ENCODE measurements at regions not wholly inside any gene's neighbourhood (a gene's known extent, or its start where the extent isn't known, plus 50 kb on each side); places are given as distances from the start of the nearest gene placed in this dataset.
"Not testable (repeated sequence)": the region's sequence is repeated elsewhere in the genome, so short reads cannot be mapped to it uniquely, and the experiment has no call there.

DNA sequence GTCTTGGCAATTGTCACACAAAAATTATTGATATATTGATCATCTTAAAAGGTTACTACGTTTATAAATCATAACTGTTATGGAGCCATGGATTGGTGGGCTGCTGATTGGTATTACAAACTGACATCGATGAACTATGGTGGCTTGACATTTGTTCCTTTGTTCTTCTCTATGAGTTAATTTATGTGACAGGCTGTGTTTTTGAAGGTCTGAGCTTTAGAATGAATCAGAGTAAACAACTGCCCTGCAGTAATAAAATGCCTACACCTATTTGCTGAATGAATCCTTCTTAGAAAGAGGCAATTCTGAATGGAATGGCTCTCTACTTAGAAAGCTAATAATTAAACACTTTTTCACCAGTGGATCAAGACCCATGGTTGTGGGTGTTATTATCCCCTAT, 506.3 kb upstream of the SPTLC3 start:
- Histone ChIP-seq H3K4me1 (ENCODE audit: control insufficient read depth in 1 of 2, insufficient read depth in 2 of 2, low read length in 2 of 2) (no peaks in the 10 kb centered on the region), H3K36me3 (ENCODE audit: control insufficient read depth in 1 of 2, insufficient read depth in 2 of 2, low read length in 2 of 2) (no peaks in the 10 kb centered on the region), H3K27me3 (ENCODE audit: low read depth, low read length) (no peaks in the 10 kb centered on the region), H3K4me3 (ENCODE audit: low read depth in 1 of 2, low read length in 2 of 2) (no peak overlapping the region), H3K9me3 (ENCODE audit: control insufficient read depth in 1 of 2, low read length in 2 of 2) (no peaks in the 10 kb centered on the region), H3K27ac (ENCODE audit: low read length) (no peak overlapping the region)

DNA sequence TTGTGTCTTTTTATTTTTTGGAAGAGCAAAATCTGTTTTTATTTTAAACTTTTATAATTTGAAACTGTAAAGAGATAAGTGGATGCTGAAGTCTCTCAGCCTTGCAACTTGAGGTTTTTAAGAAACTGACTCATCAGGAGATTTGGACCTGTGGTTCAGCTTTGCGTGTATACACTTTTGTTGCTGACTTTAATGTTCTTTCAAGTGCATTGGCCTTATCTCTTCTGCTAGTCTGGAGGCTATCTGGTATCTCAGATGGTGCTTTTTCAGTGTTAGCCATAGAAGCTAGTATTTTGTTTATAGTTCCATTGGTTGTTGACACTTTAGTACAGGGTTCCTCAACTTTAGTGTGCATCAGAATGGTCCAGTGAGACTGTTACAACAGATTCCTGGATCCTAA, 504.0 kb upstream of the SPTLC3 start:
- no peaks in the 10 kb centered on the region for H3K9me3 ChIP-seq (ENCODE audit: control insufficient read depth in 1 of 2, low read length in 2 of 2)
- H3K27me3 ChIP-seq (ENCODE audit: low read depth, low read length): no peaks in the 10 kb centered on the region

DNA sequence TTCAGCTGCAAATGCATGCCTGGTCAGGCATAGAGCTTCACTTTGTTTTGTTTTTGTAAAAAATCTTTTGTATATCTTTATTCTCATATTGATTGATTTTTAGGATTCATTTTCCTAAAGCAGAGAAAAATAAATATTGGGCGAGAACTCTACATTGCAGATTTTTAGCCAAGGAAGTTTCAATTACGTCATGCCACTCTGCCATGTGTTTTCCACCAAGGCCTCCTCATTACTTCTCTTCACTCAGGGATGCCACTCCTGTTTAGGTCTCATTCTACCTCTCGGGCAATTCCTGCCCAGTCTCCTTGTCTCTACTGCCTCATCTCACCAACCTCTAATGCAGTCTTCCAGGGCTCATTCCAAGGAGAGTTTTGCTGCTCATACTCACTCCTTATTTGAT, 497.3 kb upstream of the SPTLC3 start:
- no peaks in the 10 kb centered on the region for H3K36me3 ChIP-seq (ENCODE audit: control insufficient read depth in 1 of 2, insufficient read depth in 2 of 2, low read length in 2 of 2)
- no peaks in the 10 kb centered on the region for H3K9me3 ChIP-seq (ENCODE audit: control insufficient read depth in 1 of 2, low read length in 2 of 2)
- no peak overlapping the region for H3K27ac ChIP-seq (ENCODE audit: low read length)
- H3K27me3 ChIP-seq (ENCODE audit: low read depth, low read length): no peaks in the 10 kb centered on the region
- H3K4me1 ChIP-seq (ENCODE audit: control insufficient read depth in 1 of 2, insufficient read depth in 2 of 2, low read length in 2 of 2): no peaks in the 10 kb centered on the region
- no peak overlapping the region for H3K4me3 ChIP-seq (ENCODE audit: low read depth in 1 of 2, low read length in 2 of 2)

More for the DNA sequence above, 504.0 kb upstream of the SPTLC3 start:
- no peak overlapping the region for H3K4me3 ChIP-seq (ENCODE audit: low read depth in 1 of 2, low read length in 2 of 2)
- H3K4me1 ChIP-seq (ENCODE audit: control insufficient read depth in 1 of 2, insufficient read depth in 2 of 2, low read length in 2 of 2): no peaks in the 10 kb centered on the region
- no peak overlapping the region for H3K27ac ChIP-seq (ENCODE audit: low read length)
- no peaks in the 10 kb centered on the region for H3K36me3 ChIP-seq (ENCODE audit: control insufficient read depth in 1 of 2, insufficient read depth in 2 of 2, low read length in 2 of 2)

DNA sequence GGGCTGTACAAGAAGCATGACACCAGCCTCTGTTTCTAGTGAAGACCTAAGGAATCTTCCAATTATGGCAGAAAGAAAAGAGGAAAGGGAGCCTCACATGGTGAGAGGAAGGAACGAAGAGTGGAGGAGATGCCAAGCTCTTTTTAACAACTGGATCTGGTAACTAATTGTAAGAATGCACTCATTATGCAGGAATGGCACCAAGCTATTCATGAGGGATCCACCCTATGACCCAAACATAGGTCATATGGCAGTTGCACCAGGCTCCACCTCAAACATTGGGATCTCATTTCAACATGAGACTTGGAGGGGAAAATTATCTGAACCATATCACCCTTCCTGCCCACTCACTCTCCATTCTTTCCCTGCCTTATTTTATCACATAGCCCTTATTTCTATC, 496.0 kb upstream of the SPTLC3 start:
- H3K27me3 ChIP-seq (ENCODE audit: low read depth, low read length): no peaks in the 10 kb centered on the region
- H3K4me1 ChIP-seq (ENCODE audit: control insufficient read depth in 1 of 2, insufficient read depth in 2 of 2, low read length in 2 of 2): no peaks in the 10 kb centered on the region
- no peaks in the 10 kb centered on the region for H3K36me3 ChIP-seq (ENCODE audit: control insufficient read depth in 1 of 2, insufficient read depth in 2 of 2, low read length in 2 of 2)
- no peak overlapping the region for H3K27ac ChIP-seq (ENCODE audit: low read length)
- no peak overlapping the region for H3K4me3 ChIP-seq (ENCODE audit: low read depth in 1 of 2, low read length in 2 of 2)
- no peaks in the 10 kb centered on the region for H3K9me3 ChIP-seq (ENCODE audit: control insufficient read depth in 1 of 2, low read length in 2 of 2)

DNA sequence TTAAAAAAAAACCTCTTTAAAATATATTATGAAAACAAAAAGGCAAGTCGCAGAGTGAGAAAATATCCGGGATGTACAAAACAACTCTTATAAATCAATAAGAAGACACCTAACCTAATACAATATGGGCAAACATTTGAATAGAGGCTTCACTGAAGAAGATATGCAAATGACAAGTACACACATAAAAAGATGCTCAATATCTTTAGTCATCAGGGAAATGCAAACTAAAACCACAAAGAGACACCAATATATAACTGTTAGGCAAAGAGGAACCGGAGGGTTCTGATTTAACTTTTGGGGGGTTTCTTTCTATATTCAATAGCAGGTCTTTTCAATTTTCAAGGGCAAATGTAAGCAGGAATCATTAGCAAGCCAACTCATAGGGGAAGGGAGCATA, 480.7 kb upstream of the SPTLC3 start:
- Histone ChIP-seq H3K27ac (ENCODE audit: low read length) (no peak overlapping the region), H3K4me1 (ENCODE audit: control insufficient read depth in 1 of 2, insufficient read depth in 2 of 2, low read length in 2 of 2) (no peaks in the 10 kb centered on the region), H3K4me3 (ENCODE audit: low read depth in 1 of 2, low read length in 2 of 2) (no peak overlapping the region), H3K36me3 (ENCODE audit: control insufficient read depth in 1 of 2, insufficient read depth in 2 of 2, low read length in 2 of 2) (no peaks in the 10 kb centered on the region), H3K27me3 (ENCODE audit: low read depth, low read length) (no peaks in the 10 kb centered on the region), H3K9me3 (ENCODE audit: control insufficient read depth in 1 of 2, low read length in 2 of 2) (no peaks in the 10 kb centered on the region)

DNA sequence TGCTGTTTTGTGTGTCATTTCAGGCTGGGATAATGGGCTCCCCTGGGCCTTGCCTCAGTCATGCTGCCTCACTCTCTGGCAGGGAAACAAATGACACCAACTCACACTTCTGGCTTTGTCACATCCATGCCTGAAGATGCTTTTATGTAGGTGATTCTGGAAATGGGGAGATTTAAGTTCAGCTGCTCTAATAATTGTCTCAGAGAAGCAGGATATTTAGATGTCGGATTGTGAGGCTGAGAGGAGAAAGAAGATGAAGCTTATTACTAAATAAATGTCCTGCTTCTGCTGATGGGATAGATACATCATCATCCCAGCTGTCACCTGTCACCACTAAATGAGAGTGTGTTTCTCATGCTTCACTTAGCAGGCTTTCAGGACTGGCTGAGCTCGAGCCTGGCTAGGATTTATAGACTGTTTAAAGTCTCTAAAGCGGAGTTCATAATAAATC, 480.2 kb upstream of the SPTLC3 start:
- no peak overlapping the region for H3K4me3 ChIP-seq (ENCODE audit: low read depth in 1 of 2, low read length in 2 of 2)
- no peaks in the 10 kb centered on the region for H3K36me3 ChIP-seq (ENCODE audit: control insufficient read depth in 1 of 2, insufficient read depth in 2 of 2, low read length in 2 of 2)
- H3K27ac ChIP-seq (ENCODE audit: low read length): no peak overlapping the region
- H3K9me3 ChIP-seq (ENCODE audit: control insufficient read depth in 1 of 2, low read length in 2 of 2): no peaks in the 10 kb centered on the region
- H3K4me1 ChIP-seq (ENCODE audit: control insufficient read depth in 1 of 2, insufficient read depth in 2 of 2, low read length in 2 of 2): no peaks in the 10 kb centered on the region
- no peaks in the 10 kb centered on the region for H3K27me3 ChIP-seq (ENCODE audit: low read depth, low read length)

DNA sequence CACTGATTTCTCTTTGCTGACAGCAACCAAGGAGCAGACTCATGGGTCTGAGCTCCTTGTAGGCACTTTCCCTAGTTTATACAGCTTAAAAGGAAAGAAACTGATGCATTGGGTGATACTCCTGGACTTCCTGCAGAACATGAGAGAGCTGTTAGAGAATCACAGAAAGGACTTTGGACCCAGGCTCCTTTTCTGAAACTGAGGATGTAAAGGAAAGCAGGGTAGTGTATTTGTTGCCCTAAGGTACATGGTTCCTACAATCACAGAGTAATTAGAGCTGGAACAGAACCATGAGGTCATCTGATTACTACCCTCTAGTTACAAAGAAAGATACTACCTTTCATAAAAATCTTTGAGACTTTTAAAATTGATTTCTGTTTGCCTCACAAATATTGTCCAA, 477.1 kb upstream of the SPTLC3 start:
- Histone ChIP-seq H3K27ac (ENCODE audit: low read length) (no peak overlapping the region), H3K4me1 (ENCODE audit: control insufficient read depth in 1 of 2, insufficient read depth in 2 of 2, low read length in 2 of 2) (no peaks in the 10 kb centered on the region), H3K36me3 (ENCODE audit: control insufficient read depth in 1 of 2, insufficient read depth in 2 of 2, low read length in 2 of 2) (no peaks in the 10 kb centered on the region), H3K27me3 (ENCODE audit: low read depth, low read length) (no peaks in the 10 kb centered on the region), H3K4me3 (ENCODE audit: low read depth in 1 of 2, low read length in 2 of 2) (no peak overlapping the region), H3K9me3 (ENCODE audit: control insufficient read depth in 1 of 2, low read length in 2 of 2) (peaks cover 0 to 6% of the 10 kb centered on the region in 2 donors)

DNA sequence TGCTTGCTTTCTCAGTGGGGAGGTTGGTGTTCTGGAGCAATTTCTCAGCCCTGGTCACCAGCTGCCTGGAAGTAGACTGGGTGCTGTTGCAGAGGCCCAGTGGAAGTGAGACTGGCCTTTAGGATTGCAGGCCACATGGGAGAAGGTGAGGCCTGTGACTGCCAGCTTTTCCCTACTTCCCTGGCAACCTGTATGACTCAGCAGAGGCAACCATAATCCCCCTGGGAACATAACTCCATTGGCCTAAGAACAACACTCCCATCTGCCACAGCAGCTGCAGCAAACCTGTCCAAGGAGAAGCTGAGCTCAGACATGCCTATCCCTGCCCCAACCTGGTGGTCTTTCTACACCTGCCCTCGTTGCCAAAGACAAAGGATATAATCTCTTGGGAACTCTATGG, 473.5 kb upstream of the SPTLC3 start:
- no peak overlapping the region for H3K27ac ChIP-seq (ENCODE audit: low read length)
- H3K27me3 ChIP-seq (ENCODE audit: low read depth, low read length): no peaks in the 10 kb centered on the region

DNA sequence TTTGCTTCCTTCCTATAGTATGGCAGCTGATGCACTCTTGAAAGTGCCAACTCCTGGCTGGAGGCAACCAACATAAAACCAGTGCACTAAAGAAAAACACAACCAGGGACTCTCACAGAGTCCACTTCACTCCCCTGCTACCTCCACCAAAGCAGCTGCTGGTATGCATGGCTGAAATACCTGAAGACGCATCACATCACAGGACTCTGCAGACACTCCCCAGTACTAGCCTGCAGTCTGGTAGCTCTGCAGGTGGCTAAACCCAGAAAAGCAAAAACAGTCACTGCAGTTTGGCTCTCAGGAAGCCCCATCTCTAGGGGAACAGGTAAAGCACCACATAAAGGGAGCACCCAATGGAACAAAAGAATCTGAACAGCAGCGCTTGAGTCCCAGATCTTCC, 473.0 kb upstream of the SPTLC3 start:
- Histone ChIP-seq H3K27ac (ENCODE audit: low read length) (no peak overlapping the region), H3K36me3 (ENCODE audit: control insufficient read depth in 1 of 2, insufficient read depth in 2 of 2, low read length in 2 of 2) (no peaks in the 10 kb centered on the region), H3K9me3 (ENCODE audit: control insufficient read depth in 1 of 2, low read length in 2 of 2) (peaks cover 0 to 13% of the 10 kb centered on the region in 2 donors), H3K4me1 (ENCODE audit: control insufficient read depth in 1 of 2, insufficient read depth in 2 of 2, low read length in 2 of 2) (no peaks in the 10 kb centered on the region), H3K4me3 (ENCODE audit: low read depth in 1 of 2, low read length in 2 of 2) (no peak overlapping the region), H3K27me3 (ENCODE audit: low read depth, low read length) (no peaks in the 10 kb centered on the region)

More for the DNA sequence above, 473.5 kb upstream of the SPTLC3 start:
- Histone ChIP-seq H3K4me1 (ENCODE audit: control insufficient read depth in 1 of 2, insufficient read depth in 2 of 2, low read length in 2 of 2) (no peaks in the 10 kb centered on the region), H3K4me3 (ENCODE audit: low read depth in 1 of 2, low read length in 2 of 2) (no peak overlapping the region), H3K36me3 (ENCODE audit: control insufficient read depth in 1 of 2, insufficient read depth in 2 of 2, low read length in 2 of 2) (no peaks in the 10 kb centered on the region), H3K9me3 (ENCODE audit: control insufficient read depth in 1 of 2, low read length in 2 of 2) (peaks cover 0 to 13% of the 10 kb centered on the region in 2 donors)

DNA sequence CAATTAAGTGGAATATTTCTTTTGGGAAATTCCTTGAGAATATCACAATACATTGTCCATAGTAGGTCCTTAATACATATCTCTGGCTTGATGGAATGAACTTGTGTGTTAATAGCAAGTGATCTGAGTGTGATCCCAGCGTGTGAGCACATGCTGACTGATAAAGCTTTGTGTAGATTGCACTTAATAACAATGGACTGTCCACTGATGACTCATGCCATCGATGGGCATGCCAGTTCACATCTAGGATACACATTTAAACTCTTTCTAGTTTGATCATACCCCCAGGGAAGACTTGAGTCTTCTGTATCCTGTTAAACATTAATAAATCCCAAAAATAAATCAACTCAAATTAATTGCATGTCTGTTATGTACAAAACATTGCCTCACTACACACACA, 454.3 kb upstream of the SPTLC3 start:
- no peaks in the 10 kb centered on the region for H3K36me3 ChIP-seq (ENCODE audit: control insufficient read depth in 1 of 2, insufficient read depth in 2 of 2, low read length in 2 of 2)
- no peak overlapping the region for H3K4me3 ChIP-seq (ENCODE audit: low read depth in 1 of 2, low read length in 2 of 2)
- no peak overlapping the region for H3K27ac ChIP-seq (ENCODE audit: low read length)
- H3K9me3 ChIP-seq (ENCODE audit: control insufficient read depth in 1 of 2, low read length in 2 of 2): no peaks in the 10 kb centered on the region
- no peaks in the 10 kb centered on the region for H3K4me1 ChIP-seq (ENCODE audit: control insufficient read depth in 1 of 2, insufficient read depth in 2 of 2, low read length in 2 of 2)
- H3K27me3 ChIP-seq (ENCODE audit: low read depth, low read length): no peaks in the 10 kb centered on the region

DNA sequence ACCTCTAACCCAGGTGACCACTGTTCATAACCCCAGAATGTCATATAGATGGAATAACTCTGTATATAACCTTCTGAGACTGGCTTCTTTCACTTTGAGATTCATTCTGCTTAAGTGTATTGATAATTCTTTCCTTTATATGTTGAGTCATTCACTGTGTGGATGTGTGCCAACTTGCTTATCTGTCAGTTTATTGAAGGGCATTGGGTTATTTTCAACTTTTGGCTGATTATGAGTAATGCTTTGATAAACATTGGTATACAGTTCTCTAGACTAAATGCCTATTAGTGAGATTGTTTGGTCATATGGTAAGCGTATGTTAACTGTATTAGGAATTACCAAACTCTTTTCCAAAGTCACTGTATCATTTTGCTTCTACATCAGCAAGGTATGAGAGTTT, 453.4 kb upstream of the SPTLC3 start:
- no peaks in the 10 kb centered on the region for H3K36me3 ChIP-seq (ENCODE audit: control insufficient read depth in 1 of 2, insufficient read depth in 2 of 2, low read length in 2 of 2)
- H3K4me1 ChIP-seq (ENCODE audit: control insufficient read depth in 1 of 2, insufficient read depth in 2 of 2, low read length in 2 of 2): no peaks in the 10 kb centered on the region
- H3K4me3 ChIP-seq (ENCODE audit: low read depth in 1 of 2, low read length in 2 of 2): no peak overlapping the region
- no peak overlapping the region for H3K27ac ChIP-seq (ENCODE audit: low read length)
- no peaks in the 10 kb centered on the region for H3K27me3 ChIP-seq (ENCODE audit: low read depth, low read length)
- no peaks in the 10 kb centered on the region for H3K9me3 ChIP-seq (ENCODE audit: control insufficient read depth in 1 of 2, low read length in 2 of 2)

DNA sequence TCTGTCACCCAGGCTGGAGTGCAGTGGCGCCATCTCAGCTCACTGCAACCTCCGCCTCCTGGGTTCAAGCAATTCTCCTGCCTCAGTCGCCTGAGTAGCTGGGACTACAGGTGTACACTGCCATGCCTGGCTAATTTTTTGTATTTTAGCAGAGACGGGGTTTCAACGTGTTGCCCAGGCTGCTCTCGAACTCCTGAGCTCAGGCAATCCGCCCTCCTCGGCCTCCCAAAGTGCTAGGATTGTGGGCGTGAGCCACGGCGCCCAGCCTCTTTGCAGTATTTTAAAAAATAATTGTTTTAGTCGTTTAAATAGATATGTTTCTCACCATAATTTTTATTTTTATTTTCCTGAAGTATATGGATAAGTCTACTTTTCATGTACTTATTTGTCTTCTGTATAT, 452.9 kb upstream of the SPTLC3 start:
- H3K27me3 ChIP-seq (ENCODE audit: low read depth, low read length); H3K4me3 ChIP-seq (ENCODE audit: low read depth in 1 of 2, low read length in 2 of 2); H3K4me1 ChIP-seq (ENCODE audit: control insufficient read depth in 1 of 2, insufficient read depth in 2 of 2, low read length in 2 of 2); H3K36me3 ChIP-seq (ENCODE audit: control insufficient read depth in 1 of 2, insufficient read depth in 2 of 2, low read length in 2 of 2); H3K9me3 ChIP-seq (ENCODE audit: control insufficient read depth in 1 of 2, low read length in 2 of 2); H3K27ac ChIP-seq (ENCODE audit: low read length): not testable (repeated sequence)

All from muscle layer of duodenum (tissue), 2 donors.